ACC112 (cell line): ENCODE measurements at regions not wholly inside any gene's neighbourhood (a gene's known extent, or its start where the extent isn't known, plus 50 kb on each side); places are given as distances from the start of the nearest gene placed in this dataset.

Source experiments
- H2AFZ ChIP-seq: fragments of 200-600 bp; sonication (generic); one replicate; pipeline ENCODE4 v1.6.0; 2017; ENCODE audit warnings: antibody characterized with exemption, low read length; ENCODE audit not compliant: unreplicated experiment
- H3K27ac ChIP-seq: fragments of 200-600 bp; sonication (generic); 2 replicates; pipeline ENCODE4 v1.5.1; 2014; ENCODE audit warnings: low read depth, mild to moderate bottlenecking, antibody characterized with exemption, low read length, moderate library complexity
- H3K27me3 ChIP-seq: fragments of 200-600 bp; sonication (generic); 2 replicates; pipeline ENCODE4 v1.6.1; 2014; ENCODE audit warnings: mild to moderate bottlenecking, antibody characterized with exemption, low read length, moderate library complexity, mixed read lengths; ENCODE audit not compliant: insufficient read depth
- H3K36me3 ChIP-seq: fragments of 200-600 bp; sonication (generic); 2 replicates; pipeline ENCODE4 v1.6.1; 2016; ENCODE audit warnings: mild to moderate bottlenecking, antibody characterized with exemption, low read length, moderate library complexity, mixed read lengths; ENCODE audit not compliant: insufficient read depth
- H3K4me1 ChIP-seq: fragments of 200-600 bp; sonication (generic); one replicate; pipeline ENCODE4 v1.6.1; 2016; ENCODE audit warnings: low read length, mixed read lengths; ENCODE audit not compliant: insufficient read depth, unreplicated experiment, control insufficient read depth
- H3K4me3 ChIP-seq: fragments of 200-600 bp; sonication (generic); 2 replicates; pipeline ENCODE4 v1.5.1; 2014; ENCODE audit warnings: mild to moderate bottlenecking, low read depth, low read length
- H3K79me2 ChIP-seq: fragments of 200-600 bp; sonication (generic); one replicate; pipeline ENCODE4 v1.6.0; 2016; ENCODE audit warnings: low read length; ENCODE audit not compliant: control insufficient read depth, unreplicated experiment, insufficient read depth

- Histone ChIP-seq H3K4me1 (no peaks in the 10 kb centered on the region), H2AFZ (no peak overlapping the region), H3K27me3 (no peaks in the 10 kb centered on the region), H3K36me3 (no peaks in the 10 kb centered on the region), H3K27ac (no peak overlapping the region), H3K4me3 (no peak overlapping the region), H3K79me2 (no peaks in the 10 kb centered on the region)
Observed at GRCh38 chr6:163892824-163893561, 478.5 kb downstream of the QKI start.

DNA sequence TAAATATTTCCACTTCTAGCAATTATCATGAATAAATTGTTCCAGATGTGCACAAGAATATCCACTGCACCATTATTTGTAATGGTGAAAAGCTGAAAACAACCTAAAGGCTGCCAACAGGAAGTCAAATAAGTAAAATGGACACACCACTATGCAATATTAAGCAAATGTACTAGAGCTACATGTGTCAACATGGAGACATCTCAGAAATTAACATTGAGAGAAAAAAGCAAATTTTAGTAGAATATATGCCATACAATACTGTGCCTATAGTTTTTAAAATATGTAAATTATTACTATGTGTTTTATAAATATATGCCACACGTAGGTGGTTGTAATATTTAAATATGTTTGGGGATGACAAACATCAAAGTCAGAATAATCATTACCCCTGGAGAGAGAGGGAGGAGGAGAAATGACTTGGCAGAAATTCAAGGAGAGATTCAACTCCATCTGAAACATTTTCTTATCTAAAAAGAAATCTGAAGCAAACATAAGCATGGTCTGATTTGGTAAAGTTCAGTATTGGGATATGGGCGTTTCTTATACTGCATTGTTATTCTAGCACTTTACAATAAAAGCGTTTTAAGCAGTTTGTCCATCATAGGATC lies 475.5 kb downstream of the QKI start:
- Histone ChIP-seq H2AFZ (no peak overlapping the region), H3K27ac (no peak overlapping the region), H3K27me3 (no peaks in the 10 kb centered on the region), H3K4me1 (no peaks in the 10 kb centered on the region), H3K4me3 (no peak overlapping the region), H3K36me3 (no peaks in the 10 kb centered on the region), H3K79me2 (no peaks in the 10 kb centered on the region)

DNA sequence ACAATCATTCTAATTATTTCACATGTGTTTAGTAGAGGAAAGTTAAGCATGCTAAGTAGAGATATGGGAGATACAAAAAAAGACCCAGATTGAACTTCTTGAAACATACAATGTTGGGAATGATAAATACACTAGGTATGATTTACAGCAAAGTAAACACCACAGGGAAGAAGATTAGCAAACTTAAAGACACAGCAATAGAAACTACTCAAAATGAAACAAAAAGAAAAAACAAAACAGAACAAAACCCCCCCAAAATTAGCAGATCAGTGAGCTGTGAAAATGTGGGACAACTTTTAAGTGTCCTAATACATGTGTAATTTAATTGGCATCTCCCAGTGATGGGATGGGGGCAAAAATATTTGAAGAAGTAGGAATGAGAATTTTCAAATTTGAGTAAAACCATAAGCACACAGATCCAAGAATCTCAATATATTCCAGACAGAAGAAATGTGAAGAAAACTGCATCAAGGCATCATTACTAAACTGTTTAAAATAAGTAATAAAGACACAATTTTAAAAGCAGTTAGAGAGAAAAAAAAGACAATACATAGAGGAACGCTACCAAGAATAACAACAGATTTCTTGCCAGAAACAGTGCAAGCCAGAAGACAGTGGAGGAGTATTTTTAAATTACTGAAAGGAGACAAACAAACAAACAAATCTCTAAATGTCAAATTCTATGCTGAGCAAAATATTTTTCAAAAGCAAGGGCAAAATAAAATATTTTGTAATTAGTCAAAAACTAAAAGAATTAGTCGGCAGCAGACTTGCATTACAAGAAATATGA lies 473.7 kb downstream of the QKI start:
- no peaks in the 10 kb centered on the region for H3K79me2 ChIP-seq
- H3K36me3 ChIP-seq: no peaks in the 10 kb centered on the region
- H2AFZ ChIP-seq: no peak overlapping the region
- H3K27me3 ChIP-seq: no peaks in the 10 kb centered on the region
- no peak overlapping the region for H3K4me3 ChIP-seq
- no peak overlapping the region for H3K27ac ChIP-seq
- H3K4me1 ChIP-seq: no peaks in the 10 kb centered on the region

DNA sequence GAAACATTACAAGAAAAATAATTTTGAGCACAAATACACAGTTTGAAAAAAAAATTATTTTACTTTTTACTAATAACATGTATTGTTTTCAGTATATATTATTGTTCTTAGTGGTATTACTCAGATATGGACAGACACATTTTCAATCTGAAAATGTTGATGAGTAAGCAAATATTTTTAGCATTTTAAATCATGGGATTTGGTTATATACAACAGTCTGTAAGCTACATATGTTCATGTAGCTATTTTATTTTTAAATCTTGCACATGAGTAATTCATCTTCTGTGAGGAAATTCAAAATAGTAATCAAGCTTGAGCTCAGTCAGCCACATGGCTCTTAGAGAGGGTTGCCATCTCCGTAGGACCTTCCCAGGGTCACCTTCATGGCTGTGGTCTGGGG lies 471.9 kb downstream of the QKI start:
- H3K27me3 ChIP-seq: no peaks in the 10 kb centered on the region
- H3K4me1 ChIP-seq: no peaks in the 10 kb centered on the region
- no peak overlapping the region for H3K27ac ChIP-seq
- no peaks in the 10 kb centered on the region for H3K79me2 ChIP-seq
- H2AFZ ChIP-seq: no peak overlapping the region
- H3K4me3 ChIP-seq: no peak overlapping the region
- H3K36me3 ChIP-seq: no peaks in the 10 kb centered on the region

- no peak overlapping the region for H3K27ac ChIP-seq
- no peaks in the 10 kb centered on the region for H3K4me1 ChIP-seq
- H3K4me3 ChIP-seq: no peak overlapping the region
- H3K79me2 ChIP-seq: no peaks in the 10 kb centered on the region
- no peaks in the 10 kb centered on the region for H3K27me3 ChIP-seq
- H3K36me3 ChIP-seq: no peaks in the 10 kb centered on the region
- H2AFZ ChIP-seq: no peak overlapping the region
Observed at GRCh38 chr6:163883984-163884383, 469.5 kb downstream of the QKI start.

GRCh38 chr6:163878698-163879097 lies 464.2 kb downstream of the QKI start:
- no peak overlapping the region for H3K4me3 ChIP-seq
- no peaks in the 10 kb centered on the region for H3K79me2 ChIP-seq
- H2AFZ ChIP-seq: no peak overlapping the region
- no peaks in the 10 kb centered on the region for H3K4me1 ChIP-seq
- H3K27ac ChIP-seq: no peak overlapping the region
- H3K27me3 ChIP-seq: no peaks in the 10 kb centered on the region
- H3K36me3 ChIP-seq: no peaks in the 10 kb centered on the region

DNA sequence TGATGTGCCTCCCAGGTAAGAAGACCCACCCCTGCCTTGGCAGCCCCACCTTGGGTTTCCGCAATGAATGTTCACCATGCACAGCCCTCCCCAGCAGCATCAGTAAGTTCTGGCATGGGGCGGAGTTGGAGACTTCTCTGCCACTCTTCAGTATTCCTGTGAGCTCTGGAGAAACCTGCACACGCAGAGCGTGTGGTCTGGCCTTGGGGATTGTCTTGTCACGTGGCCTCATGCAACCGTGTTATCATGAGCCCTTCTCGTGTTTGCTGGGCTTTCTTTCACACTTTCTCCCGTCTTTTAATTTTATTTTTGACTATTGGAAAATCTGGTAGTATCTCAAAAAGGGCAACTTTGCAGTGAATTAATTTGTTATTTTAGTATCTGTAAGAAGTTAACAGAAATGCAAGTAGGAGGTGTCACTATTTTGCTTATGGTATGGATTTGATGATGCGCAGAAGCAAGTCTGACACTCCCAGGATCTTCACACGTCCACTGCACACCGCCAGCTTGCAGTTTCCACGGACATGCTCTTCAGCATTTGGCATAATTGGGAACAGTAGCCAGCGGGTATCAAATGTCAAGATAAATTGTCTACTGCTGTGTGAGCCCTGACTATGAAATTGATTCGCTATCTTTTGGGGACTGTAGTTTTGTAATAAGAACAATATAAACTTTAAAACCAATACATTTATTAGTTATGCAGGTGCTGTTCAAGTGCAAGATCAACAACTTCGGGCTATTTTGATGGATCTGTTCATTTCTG lies 463.5 kb downstream of the QKI start:
- no peak overlapping the region for H3K27ac ChIP-seq
- no peak overlapping the region for H2AFZ ChIP-seq
- no peak overlapping the region for H3K4me3 ChIP-seq
- no peaks in the 10 kb centered on the region for H3K79me2 ChIP-seq
- no peaks in the 10 kb centered on the region for H3K4me1 ChIP-seq
- no peaks in the 10 kb centered on the region for H3K27me3 ChIP-seq
- H3K36me3 ChIP-seq: no peaks in the 10 kb centered on the region

DNA sequence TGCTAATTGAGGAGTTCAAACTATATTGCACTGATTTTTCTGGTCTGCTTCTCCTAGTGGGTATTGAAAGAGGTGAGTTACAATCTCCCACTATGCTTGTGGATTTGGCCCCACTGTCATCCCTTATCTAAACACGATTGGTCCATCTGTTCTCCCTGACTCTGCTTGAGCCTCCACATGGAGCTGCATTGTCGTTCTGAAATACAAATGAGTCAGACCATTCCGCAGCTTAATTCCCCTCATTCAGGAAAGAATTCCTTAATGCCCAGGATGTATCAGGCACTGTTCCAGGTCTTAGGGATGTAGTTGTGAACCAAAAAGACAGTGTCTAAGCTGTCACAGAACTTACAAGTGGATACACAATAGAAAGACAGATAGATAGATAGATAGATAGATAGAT lies 461.9 kb downstream of the QKI start:
- Histone ChIP-seq H3K4me3 (no peak overlapping the region), H3K27me3 (no peaks in the 10 kb centered on the region), H3K4me1 (no peaks in the 10 kb centered on the region), H2AFZ (no peak overlapping the region), H3K27ac (no peak overlapping the region), H3K79me2 (no peaks in the 10 kb centered on the region), H3K36me3 (no peaks in the 10 kb centered on the region)

- Histone ChIP-seq H3K79me2 (no peaks in the 10 kb centered on the region), H3K36me3 (no peaks in the 10 kb centered on the region), H3K27me3 (no peaks in the 10 kb centered on the region), H3K27ac (no peak overlapping the region), H3K4me1 (no peaks in the 10 kb centered on the region), H2AFZ (no peak overlapping the region), H3K4me3 (no peak overlapping the region)
Observed at GRCh38 chr6:163874784-163875183, 460.3 kb downstream of the QKI start.

- H3K79me2 ChIP-seq: no peaks in the 10 kb centered on the region
- no peaks in the 10 kb centered on the region for H3K4me1 ChIP-seq
- no peak overlapping the region for H3K4me3 ChIP-seq
- H2AFZ ChIP-seq: no peak overlapping the region
- no peak overlapping the region for H3K27ac ChIP-seq
- no peaks in the 10 kb centered on the region for H3K36me3 ChIP-seq
- H3K27me3 ChIP-seq: no peaks in the 10 kb centered on the region
Observed at GRCh38 chr6:163872335-163872734, 457.8 kb downstream of the QKI start.
